PC-9 (cell line): ENCODE measurements at regions not wholly inside any gene's neighbourhood (a gene's known extent, or its start where the extent isn't known, plus 50 kb on each side); places are given as distances from the start of the nearest gene placed in this dataset.
A peak's percentile ranks its signal among the peaks of the same experiment; 100 is the strongest.

Experiments used
- BruUV-seq: library from RNA; stranded (reverse); fragments of 400-500 nt; replicated peaks from 2 replicates; lab custom pipeline; 2021; lab: Mats Ljungman, UMichigan
- CTCF ChIA-PET: fragments of 300-600 bp; sonication (Branson Sonifier 250); formaldehyde crosslinking; loops from one replicate; lab custom pipeline; 2022; ENCODE audit warnings: antibody characterized with exemption; lab: Charles Lee
- POLR2A ChIA-PET: fragments of 300-600 bp; sonication (Branson Sonifier 250); formaldehyde crosslinking; loops from one replicate; lab custom pipeline; 2022; ENCODE audit warnings: antibody characterized with exemption; ENCODE audit not compliant: unreplicated experiment; lab: Charles Lee
- DNase-seq, 2 experiments: peaks; one replicate each; pipeline versions ENCODE4 v3.0.0 to v3.0.0-alpha.2; 2015 to 2022; ENCODE audit warnings: mixed read lengths in 1 of 2
- H2AFZ ChIP-seq: fragments of 200-600 bp; sonication (generic); 2 replicates; pipeline ENCODE4 v1.8.1; 2017; ENCODE audit warnings: antibody characterized with exemption
- H3F3A ChIP-seq: fragments of 200-600 bp; sonication (generic); 2 replicates; pipeline ENCODE4 v1.8.1; 2017; ENCODE audit warnings: antibody characterized with exemption, mild to moderate bottlenecking, low read depth; ENCODE audit not compliant: insufficient read depth
- H3K27ac ChIP-seq: fragments of 200-600 bp; sonication (generic); 2 replicates; pipeline ENCODE4 v1.6.1; 2016; ENCODE audit warnings: mixed run types
- H3K27me3 ChIP-seq: fragments of 200-600 bp; sonication (generic); 2 replicates; pipeline ENCODE4 v1.6.1; 2016; ENCODE audit warnings: low read depth, mixed run types; ENCODE audit not compliant: insufficient read depth
- H3K36me3 ChIP-seq: fragments of 200-600 bp; sonication (generic); 2 replicates; pipeline ENCODE4 v1.6.1; 2016; ENCODE audit warnings: low read depth, mixed run types
- H3K4me1 ChIP-seq: fragments of 200-600 bp; sonication (generic); replicated peaks from 2 replicates; pipeline ENCODE4 v1.6.1; 2016; ENCODE audit warnings: mixed run types; ENCODE audit not compliant: insufficient read depth
- H3K4me2 ChIP-seq: fragments of 200-600 bp; sonication (generic); 2 replicates; pipeline ENCODE4 v1.6.1; 2017; ENCODE audit warnings: mixed run types
- H3K4me3 ChIP-seq: fragments of 200-600 bp; sonication (generic); 2 replicates; pipeline ENCODE4 v1.6.1; 2016; ENCODE audit warnings: mixed run types
- H3K79me2 ChIP-seq: fragments of 200-600 bp; sonication (generic); 2 replicates; pipeline ENCODE4 v1.6.1; 2017; ENCODE audit warnings: low read depth, mixed run types
- H3K9me2 ChIP-seq: fragments of 200-600 bp; sonication (generic); 2 replicates; pipeline ENCODE4 v1.8.1; 2017; ENCODE audit warnings: mild to moderate bottlenecking; ENCODE audit not compliant: insufficient read depth
- H3K9me3 ChIP-seq: fragments of 200-600 bp; sonication (generic); 2 replicates; pipeline ENCODE4 v1.8.1; 2016; ENCODE audit warnings: low read depth; ENCODE audit not compliant: insufficient read depth
- H4K20me1 ChIP-seq: fragments of 200-600 bp; sonication (generic); 2 replicates; pipeline ENCODE4 v1.8.1; 2017; ENCODE audit not compliant: insufficient read depth
- EZH2 ChIP-seq: fragments of 200-600 bp; sonication (generic); IDR thresholded peaks from 2 replicates; pipeline ENCODE4 v1.8.0; 2017; ENCODE audit warnings: antibody characterized with exemption, low read depth
- intact Hi-C: fragments of 100-400 bp; cut with micrococcal nuclease; formaldehyde crosslinking; loops from one replicate; pipeline ENCODE4 v1.10.0; 2022; ENCODE audit not compliant: unreplicated experiment
- TF ChIP-seq, protein P1 (sequence below): fragments of 200-600 bp; sonication (generic); conservative IDR thresholded peaks from 2 replicates; pipeline ENCODE4 v1.6.1; 2017; ENCODE audit warnings: mixed run types, antibody characterized with exemption, mild to moderate bottlenecking, moderate library complexity

DNA sequence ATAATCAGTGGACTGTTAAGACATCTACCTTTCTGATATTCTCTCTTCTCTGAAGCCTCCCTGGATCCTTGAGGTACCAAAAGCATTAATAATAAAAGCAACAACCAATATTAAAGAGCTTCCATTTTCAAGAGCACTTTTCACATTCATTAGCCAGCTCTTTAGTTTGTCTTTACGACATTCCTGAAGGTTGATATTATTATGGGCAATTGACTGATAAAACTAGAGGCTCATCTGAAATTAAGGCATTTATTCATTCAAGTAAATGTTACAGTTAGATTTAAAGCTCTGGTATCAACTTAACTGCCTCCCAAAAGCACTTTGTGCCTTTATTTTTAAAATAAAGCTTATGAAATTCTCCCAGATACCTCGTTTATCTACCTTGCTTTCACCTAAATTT, 199.6 kb downstream of the PLK2 start:
- H3K4me1 ChIP-seq, result peaks cover 42% of the 10 kb centered on the region
- H3K9me2 ChIP-seq, result no peaks in the 10 kb centered on the region
- H3K27ac ChIP-seq, result peak overlapping the region; percentile 98
- H3K4me3 ChIP-seq, result peak overlapping the region; percentile 31; the same call in 1 of the 2 replicates
- H3K4me2 ChIP-seq, result peak overlapping the region; percentile 77
- TSS peak; percentile 84 for BruUV-seq
- CTCF ChIA-PET, result interaction anchor here (1.1 to 1.8 kb wide), 3 partner anchors 21 to 761 kb away, joined by 3 to 7 read pairs (median 4); no protein-coding TSS in a partner anchor
- peaks cover 25% of the 10 kb centered on the region for H3F3A ChIP-seq
- H4K20me1 ChIP-seq, result no peaks in the 10 kb centered on the region
- no peaks in the 10 kb centered on the region for H3K27me3 ChIP-seq
- H3K36me3 ChIP-seq, result 0 out of 2 replicates have a peak, but pooled peaks cover 4% of the 10 kb centered on the region
- no peak for DNase-seq
- peaks cover 22% of the 10 kb centered on the region for H3K9me3 ChIP-seq
- no peak overlapping the region for H2AFZ ChIP-seq
- H3K79me2 ChIP-seq, result 0 out of 2 replicates have a peak, but pooled peaks cover 8% of the 10 kb centered on the region
- POLR2A ChIA-PET, result interaction anchor here (0.6 to 1.9 kb wide), 13 partner anchors 11 to 1734 kb away, joined by 3 to 43 read pairs (median 4); no protein-coding TSS in a partner anchor
- TF ChIP-seq, protein P1, sequence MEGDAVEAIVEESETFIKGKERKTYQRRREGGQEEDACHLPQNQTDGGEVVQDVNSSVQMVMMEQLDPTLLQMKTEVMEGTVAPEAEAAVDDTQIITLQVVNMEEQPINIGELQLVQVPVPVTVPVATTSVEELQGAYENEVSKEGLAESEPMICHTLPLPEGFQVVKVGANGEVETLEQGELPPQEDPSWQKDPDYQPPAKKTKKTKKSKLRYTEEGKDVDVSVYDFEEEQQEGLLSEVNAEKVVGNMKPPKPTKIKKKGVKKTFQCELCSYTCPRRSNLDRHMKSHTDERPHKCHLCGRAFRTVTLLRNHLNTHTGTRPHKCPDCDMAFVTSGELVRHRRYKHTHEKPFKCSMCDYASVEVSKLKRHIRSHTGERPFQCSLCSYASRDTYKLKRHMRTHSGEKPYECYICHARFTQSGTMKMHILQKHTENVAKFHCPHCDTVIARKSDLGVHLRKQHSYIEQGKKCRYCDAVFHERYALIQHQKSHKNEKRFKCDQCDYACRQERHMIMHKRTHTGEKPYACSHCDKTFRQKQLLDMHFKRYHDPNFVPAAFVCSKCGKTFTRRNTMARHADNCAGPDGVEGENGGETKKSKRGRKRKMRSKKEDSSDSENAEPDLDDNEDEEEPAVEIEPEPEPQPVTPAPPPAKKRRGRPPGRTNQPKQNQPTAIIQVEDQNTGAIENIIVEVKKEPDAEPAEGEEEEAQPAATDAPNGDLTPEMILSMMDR, result no peak
- TF ChIP-seq EZH2, result no peak
- intact Hi-C loops, result loop anchor here (1.0 kb wide), 4 partner anchors 25 to 481 kb away; no protein-coding TSS in a partner anchor

DNA sequence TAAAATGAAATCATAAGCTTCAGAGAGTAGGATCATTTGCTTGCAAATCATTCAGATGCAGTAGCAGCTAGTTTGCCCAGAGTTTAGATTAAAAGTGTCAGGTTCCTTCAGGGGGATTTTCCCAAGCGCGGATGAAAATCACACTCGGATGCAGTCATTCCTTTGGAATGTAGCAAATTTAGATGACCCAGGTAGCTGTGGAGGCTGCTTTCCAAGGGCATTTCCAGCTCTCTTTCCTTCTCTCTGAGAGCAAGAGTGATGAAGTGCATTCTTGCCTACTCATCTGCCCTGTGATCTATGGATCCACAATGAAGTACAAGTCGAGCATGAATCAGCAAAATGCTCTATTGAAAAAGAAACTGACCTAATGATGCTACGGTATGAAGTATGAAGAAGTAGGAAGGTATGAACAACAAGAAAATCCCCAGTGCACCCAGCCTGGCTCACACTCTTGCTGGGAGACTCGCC, 200.2 kb downstream of the PLK2 start:
- peak; percentile 85 to 100 for DNase-seq
- CTCF ChIA-PET, result interaction anchor here (0.6 to 1.8 kb wide), 5 partner anchors 13 to 760 kb away, joined by 3 to 7 read pairs (median 3); no protein-coding TSS in a partner anchor
- intact Hi-C loops, result loop anchor here (1.0 to 10.0 kb wide), 15 partner anchors 20 to 961 kb away; partner anchors contain the start of gene PLK2
- Histone ChIP-seq H3K4me3 (peak overlapping the region; percentile 44; the same call in 1 of the 2 replicates), H3K79me2 (0 out of 2 replicates have a peak, but pooled peaks cover 8% of the 10 kb centered on the region), H3K36me3 (0 out of 2 replicates have a peak, but pooled peaks cover 4% of the 10 kb centered on the region), H3K4me2 (peak overlapping the region; percentile 77), H3K27me3 (no peaks in the 10 kb centered on the region), H2AFZ (no peak overlapping the region), H3K9me3 (peaks cover 23% of the 10 kb centered on the region), H3K4me1 (peaks cover 42% of the 10 kb centered on the region), H3K9me2 (no peaks in the 10 kb centered on the region), H3F3A (peaks cover 25% of the 10 kb centered on the region), H4K20me1 (no peaks in the 10 kb centered on the region), H3K27ac (peak overlapping the region; percentile 98)
- POLR2A ChIA-PET, result interaction anchor here (0.6 to 1.9 kb wide), 23 partner anchors 12 to 764 kb away, joined by 3 to 43 read pairs (median 4); no protein-coding TSS in a partner anchor
- TF ChIP-seq EZH2, result no peak
- TF ChIP-seq, protein P1, result no peak
- no TSS peak for BruUV-seq

DNA sequence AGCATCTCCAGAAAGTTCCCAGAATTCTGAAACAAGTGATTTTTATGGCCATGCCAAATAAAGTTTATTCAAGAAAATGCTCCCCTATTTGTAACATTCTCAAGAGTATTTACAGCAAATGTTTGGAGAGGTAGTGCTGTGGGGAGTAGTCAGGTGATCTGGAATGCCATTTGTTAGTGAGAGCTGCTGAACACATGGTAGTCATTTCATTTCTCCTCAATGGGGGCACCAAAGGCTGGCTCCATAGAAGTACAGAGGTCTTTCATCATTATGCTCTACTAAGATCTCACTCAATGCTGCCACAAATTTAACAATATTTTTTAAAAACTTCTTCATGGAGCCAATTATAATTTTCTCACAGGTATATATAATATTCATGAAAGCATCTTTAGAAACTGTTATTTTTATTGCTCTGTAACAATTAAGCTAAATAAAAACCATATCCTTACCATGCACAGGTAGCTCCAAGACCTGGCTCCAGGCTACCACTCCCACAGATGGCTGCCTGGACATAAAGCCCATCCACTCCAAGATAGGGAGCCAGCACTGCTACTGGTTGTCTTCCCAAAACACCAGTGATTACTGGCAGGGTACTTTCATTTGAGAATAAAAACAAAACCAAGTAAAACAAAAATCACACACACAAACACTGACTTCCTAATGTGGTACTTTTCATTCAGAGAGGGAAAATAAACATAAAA, 200.8 kb downstream of the PLK2 start:
- CTCF ChIA-PET, result interaction anchor here (0.6 to 1.8 kb wide), 6 partner anchors 12 to 760 kb away, joined by 3 to 7 read pairs (median 3); no protein-coding TSS in a partner anchor
- peak overlapping the region; percentile 44 for H3K4me3 ChIP-seq
- H3F3A ChIP-seq, result peaks cover 25% of the 10 kb centered on the region
- no peak for TF ChIP-seq EZH2
- TF ChIP-seq, protein P1, result peak; percentile 25; the same call in 1 of the 2 replicates
- no peaks in the 10 kb centered on the region for H3K27me3 ChIP-seq
- TSS peak; percentile 83 for BruUV-seq
- intact Hi-C loops, result loop anchor here (1.0 to 10.0 kb wide), 11 partner anchors 20 to 961 kb away; partner anchors contain the start of gene PLK2
- POLR2A ChIA-PET, result interaction anchor here (0.5 to 1.9 kb wide), 21 partner anchors 12 to 764 kb away, joined by 3 to 43 read pairs (median 5); no protein-coding TSS in a partner anchor
- H3K4me1 ChIP-seq, result peaks cover 42% of the 10 kb centered on the region
- 0 out of 2 replicates have a peak, but pooled peaks cover 4% of the 10 kb centered on the region for H3K36me3 ChIP-seq
- DNase-seq, result peak in 1 of 2 experiments; percentile 26
- peaks cover 23% of the 10 kb centered on the region for H3K9me3 ChIP-seq
- H3K27ac ChIP-seq, result peak overlapping the region; percentile 98
- 0 out of 2 replicates have a peak, but pooled peaks cover 8% of the 10 kb centered on the region for H3K79me2 ChIP-seq
- no peaks in the 10 kb centered on the region for H4K20me1 ChIP-seq
- H3K4me2 ChIP-seq, result peak overlapping the region; percentile 77
- no peak overlapping the region for H2AFZ ChIP-seq
- no peaks in the 10 kb centered on the region for H3K9me2 ChIP-seq
